HUES6 (cell line): ENCODE measurements at regions not wholly inside any gene's neighbourhood (a gene's known extent, or its start where the extent isn't known, plus 50 kb on each side); places are given as distances from the start of the nearest gene placed in this dataset.
A peak's percentile ranks its signal among the peaks of the same experiment; 100 is the strongest.
"Not testable (repeated sequence)": the region's sequence is repeated elsewhere in the genome, so short reads cannot be mapped to it uniquely, and the experiment has no call there.

ENCODE experiments used
- H3K27ac ChIP-seq: 2 replicates; pipeline ENCODE4 v1.7.0; 2013; ENCODE audit warnings: low read depth, mild to moderate bottlenecking, low read length, inconsistent platforms
- H3K27me3 ChIP-seq: 2 replicates; pipeline ENCODE4 v1.6.1; 2013; ENCODE audit warnings: low read length; ENCODE audit not compliant: control insufficient read depth, insufficient read depth
- H3K36me3 ChIP-seq: 2 replicates; pipeline ENCODE4 v1.6.1; 2013; ENCODE audit warnings: low read length; ENCODE audit not compliant: control insufficient read depth, insufficient read depth
- H3K4me1 ChIP-seq: 2 replicates; pipeline ENCODE4 v1.6.1; 2013; ENCODE audit warnings: low read length; ENCODE audit not compliant: control insufficient read depth, insufficient read depth
- H3K4me3 ChIP-seq: 2 replicates; pipeline ENCODE4 v1.5.1; 2013; ENCODE audit warnings: low read depth, low read length
- H3K9ac ChIP-seq: one replicate; pipeline ENCODE4 v1.6.1; 2013; ENCODE audit warnings: mild to moderate bottlenecking, low read length
- H3K9me3 ChIP-seq: 2 replicates; pipeline ENCODE4 v1.6.1; 2013; ENCODE audit warnings: low read depth, low read length; ENCODE audit not compliant: control insufficient read depth, insufficient read depth

DNA sequence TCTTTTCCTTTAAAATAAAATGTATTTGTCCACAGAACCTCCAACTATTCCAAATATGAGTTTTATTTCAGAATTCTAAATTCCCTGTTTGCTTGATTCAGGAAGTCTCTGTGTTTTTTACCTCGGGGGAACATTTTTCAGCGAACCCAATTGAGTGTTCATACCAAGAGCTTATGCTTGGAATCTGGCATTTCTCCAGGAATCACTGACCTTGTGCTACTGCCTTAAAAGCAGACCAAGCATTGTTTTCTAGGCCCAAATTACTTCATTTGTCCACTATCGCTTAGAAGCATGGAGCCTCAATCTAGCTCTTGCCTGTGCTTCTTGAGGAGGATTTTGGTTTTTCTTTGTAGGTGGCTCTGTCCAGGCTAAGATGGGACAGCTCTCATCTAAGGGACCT lies 59.4 kb downstream of the EBLN1 start:
- Histone ChIP-seq H3K36me3 (no peaks in the 10 kb centered on the region), H3K4me1 (peaks cover 8% of the 10 kb centered on the region; the same call in 1 of the 2 replicates), H3K9ac (no peak overlapping the region), H3K27me3 (no peaks in the 10 kb centered on the region), H3K9me3 (no peaks in the 10 kb centered on the region), H3K4me3 (no peak overlapping the region), H3K27ac (no peak overlapping the region)

- Histone ChIP-seq H3K36me3 (no peaks in the 10 kb centered on the region), H3K27me3 (no peaks in the 10 kb centered on the region), H3K9ac (no peak overlapping the region), H3K4me3 (no peak overlapping the region), H3K4me1 (peaks cover 8% of the 10 kb centered on the region; the same call in 1 of the 2 replicates), H3K9me3 (0 out of 2 replicates have a peak, but pooled peaks cover 2% of the 10 kb centered on the region), H3K27ac (no peak overlapping the region)
These were observed 61.1 kb downstream of the EBLN1 start for GRCh38 chr10:22156750-22157149.

DNA sequence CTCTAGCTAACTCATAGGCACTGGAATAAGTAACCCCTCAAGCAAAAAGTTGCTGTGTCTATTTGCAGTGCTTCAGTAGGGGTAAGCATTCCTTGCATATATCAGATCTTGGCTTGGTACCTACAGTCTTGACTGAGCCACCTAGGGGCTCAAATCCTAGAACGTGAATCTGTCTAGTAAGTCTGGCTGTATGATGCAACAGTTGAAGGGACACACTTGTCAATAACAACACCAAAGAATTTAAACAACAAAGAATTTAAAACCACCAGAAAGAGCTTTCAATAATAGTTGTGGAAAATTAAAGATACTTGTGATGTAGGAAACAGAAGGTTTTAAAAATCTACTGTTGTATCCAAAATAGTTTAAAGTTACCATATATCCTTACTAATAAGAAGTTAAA lies 65.4 kb downstream of the EBLN1 start:
- H3K36me3 ChIP-seq: no peaks in the 10 kb centered on the region
- peaks cover 14% of the 10 kb centered on the region; the same call in 1 of the 2 replicates for H3K9me3 ChIP-seq
- H3K27me3 ChIP-seq: no peaks in the 10 kb centered on the region
- no peak overlapping the region for H3K4me3 ChIP-seq
- no peak overlapping the region for H3K9ac ChIP-seq
- no peaks in the 10 kb centered on the region for H3K4me1 ChIP-seq
- H3K27ac ChIP-seq: no peak overlapping the region

DNA sequence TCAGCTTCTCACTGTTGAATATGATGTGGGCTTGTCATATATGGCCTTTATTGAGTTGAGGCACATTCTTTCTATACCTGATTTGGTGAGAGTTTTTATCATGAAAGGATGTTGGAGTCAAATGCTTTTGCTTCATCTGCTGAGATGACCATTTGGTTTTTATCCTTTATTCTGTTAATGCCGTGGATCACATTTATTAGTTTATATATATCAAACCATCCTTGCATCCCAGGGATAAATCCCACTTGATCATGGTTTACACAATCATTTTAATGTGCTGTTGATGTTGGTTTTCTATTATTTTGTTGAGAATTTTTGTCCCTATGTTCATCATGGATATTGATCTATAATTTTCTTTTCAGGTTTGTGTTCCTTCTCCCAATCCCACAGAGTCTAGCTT lies 67.0 kb downstream of the EBLN1 start:
- Histone ChIP-seq H3K27me3 (no peaks in the 10 kb centered on the region), H3K9ac (no peak overlapping the region), H3K4me3 (no peak overlapping the region), H3K36me3 (no peaks in the 10 kb centered on the region), H3K4me1 (no peaks in the 10 kb centered on the region), H3K9me3 (peaks cover 14% of the 10 kb centered on the region), H3K27ac (no peak overlapping the region)

GRCh38 chr10:22148961-22149360 lies 68.9 kb downstream of the EBLN1 start:
- H3K4me1 ChIP-seq: no peaks in the 10 kb centered on the region
- no peak overlapping the region for H3K4me3 ChIP-seq
- H3K27me3 ChIP-seq: no peaks in the 10 kb centered on the region
- no peaks in the 10 kb centered on the region for H3K36me3 ChIP-seq
- no peak overlapping the region for H3K27ac ChIP-seq
- H3K9ac ChIP-seq: no peak overlapping the region
- peaks cover 21% of the 10 kb centered on the region for H3K9me3 ChIP-seq

DNA sequence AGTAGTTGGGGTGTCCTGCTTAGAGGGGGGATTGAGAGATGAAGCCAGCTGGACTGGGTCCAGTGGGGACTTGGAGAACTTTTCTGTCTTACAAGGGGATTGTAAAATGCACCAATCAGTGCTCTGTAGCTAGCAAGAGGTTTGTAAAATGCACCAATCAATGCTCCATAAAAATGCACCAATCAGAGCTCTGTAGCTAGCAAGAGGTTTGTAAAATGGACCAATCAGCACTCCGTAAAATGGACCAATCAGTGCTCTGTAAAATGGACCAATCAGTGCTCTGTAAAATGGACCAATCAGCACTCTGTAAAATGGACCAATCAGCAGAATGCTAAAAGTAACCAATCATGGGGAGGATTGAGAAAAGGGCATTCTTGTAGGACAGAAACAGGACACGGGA lies 71.9 kb downstream of the EBLN1 start:
- H3K4me1 ChIP-seq, H3K4me3 ChIP-seq, H3K9ac ChIP-seq, H3K27me3 ChIP-seq, H3K36me3 ChIP-seq, H3K9me3 ChIP-seq, H3K27ac ChIP-seq: not testable (repeated sequence)

DNA sequence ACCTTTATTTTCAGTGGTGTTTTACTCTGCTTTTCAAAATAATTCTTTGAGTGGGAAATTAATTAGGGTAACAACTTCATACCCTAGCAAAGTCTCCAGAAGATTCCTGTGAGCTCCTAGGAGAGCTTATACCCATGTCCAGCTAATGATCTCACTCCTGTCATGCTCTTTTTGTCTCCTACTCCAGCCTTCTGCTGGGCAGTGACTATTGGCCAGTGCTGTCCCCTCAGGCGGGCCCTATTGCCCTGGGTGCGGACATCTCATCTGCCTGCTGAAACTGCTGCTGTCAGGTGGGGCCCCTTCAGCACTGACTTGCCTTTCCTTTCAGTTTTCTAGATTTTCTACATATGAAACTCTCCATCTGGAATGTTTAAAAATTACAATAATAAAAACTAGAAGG lies 80.3 kb downstream of the EBLN1 start:
- Histone ChIP-seq H3K9me3 (no peaks in the 10 kb centered on the region), H3K36me3 (no peaks in the 10 kb centered on the region), H3K4me3 (no peak overlapping the region), H3K27me3 (no peaks in the 10 kb centered on the region), H3K9ac (no peak overlapping the region), H3K27ac (no peak overlapping the region), H3K4me1 (peaks cover 4% of the 10 kb centered on the region; the same call in 1 of the 2 replicates)

DNA sequence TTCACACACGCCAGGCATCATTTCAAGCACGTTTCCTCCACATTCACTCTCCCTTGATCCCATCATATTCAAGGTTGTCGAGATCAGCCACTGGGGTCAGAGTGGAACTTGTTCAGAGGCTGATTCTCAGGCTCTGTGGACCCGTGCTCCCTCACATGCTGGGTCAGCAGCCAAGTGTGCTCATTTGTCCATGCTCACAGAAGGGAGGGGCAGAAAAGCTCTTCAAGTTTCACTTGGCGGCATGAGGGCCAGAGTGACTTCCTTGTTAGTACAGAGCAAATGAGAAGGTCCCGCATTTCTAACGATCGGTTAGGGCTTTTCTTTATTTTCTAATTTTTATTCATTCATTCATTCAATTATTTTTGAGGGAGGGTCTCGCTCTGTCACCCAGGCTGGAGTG lies 82.2 kb downstream of the EBLN1 start:
- Histone ChIP-seq H3K9ac (no peak overlapping the region), H3K9me3 (no peaks in the 10 kb centered on the region), H3K4me3 (no peak overlapping the region), H3K36me3 (no peaks in the 10 kb centered on the region), H3K27me3 (no peaks in the 10 kb centered on the region), H3K27ac (no peak overlapping the region), H3K4me1 (peaks cover 4% of the 10 kb centered on the region; the same call in 1 of the 2 replicates)

- Histone ChIP-seq H3K4me1 (peaks cover 4% of the 10 kb centered on the region; the same call in 1 of the 2 replicates), H3K9me3 (no peaks in the 10 kb centered on the region)
These were observed 83.8 kb downstream of the EBLN1 start for GRCh38 chr10:22133749-22134624.

DNA sequence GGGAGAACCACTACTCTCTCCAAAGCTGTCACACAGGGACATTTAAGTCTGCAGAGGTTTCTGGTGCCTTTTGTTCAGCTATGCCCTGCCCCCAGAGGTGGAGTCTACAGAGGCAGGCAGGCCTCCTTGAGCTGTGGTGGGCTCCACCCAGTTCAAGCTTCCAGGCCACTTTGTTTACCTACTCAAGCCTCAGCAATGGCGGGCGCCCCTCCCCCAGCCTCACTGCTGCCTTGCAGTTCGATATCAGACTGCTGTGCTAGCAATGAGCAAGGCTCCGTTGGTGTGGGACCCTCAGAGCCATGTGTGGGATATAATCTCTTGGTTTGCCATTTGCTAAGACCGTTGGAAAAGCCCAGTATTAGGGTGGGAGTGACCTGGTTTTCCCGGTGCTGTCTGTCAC lies 87.0 kb downstream of the EBLN1 start:
- H3K4me1 ChIP-seq, H3K27ac ChIP-seq, H3K9me3 ChIP-seq, H3K4me3 ChIP-seq, H3K36me3 ChIP-seq, H3K27me3 ChIP-seq, H3K9ac ChIP-seq: not testable (repeated sequence)

More at GRCh38 chr10:22133749-22134624, 83.8 kb downstream of the EBLN1 start:
- no peaks in the 10 kb centered on the region for H3K27me3 ChIP-seq
- H3K4me3 ChIP-seq: no peak overlapping the region
- H3K9ac ChIP-seq: no peak overlapping the region
- no peak overlapping the region for H3K27ac ChIP-seq
- H3K36me3 ChIP-seq: no peaks in the 10 kb centered on the region

DNA sequence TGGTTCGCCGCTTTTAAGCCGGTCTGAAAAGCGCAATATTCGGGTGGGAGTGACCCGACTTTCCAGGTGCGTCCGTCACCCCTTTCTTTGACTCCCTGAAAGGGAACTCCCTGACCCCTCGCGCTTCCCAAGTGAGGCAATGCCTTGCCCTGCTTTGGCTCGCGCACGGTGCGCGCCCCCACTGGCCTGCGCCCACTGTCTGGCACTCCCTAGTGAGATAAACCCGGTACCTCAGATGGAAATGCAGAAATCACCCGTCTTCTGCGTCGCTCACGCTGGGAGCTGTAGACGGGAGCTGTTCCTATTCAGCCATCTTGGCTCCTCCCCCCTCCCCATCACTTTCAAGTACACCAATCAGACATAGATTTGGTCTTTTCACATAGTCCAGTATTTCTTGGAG lies 88.2 kb downstream of the EBLN1 start:
- H3K4me3 ChIP-seq: peak overlapping the region; percentile 45
- H3K36me3 ChIP-seq, H3K9me3 ChIP-seq, H3K27ac ChIP-seq, H3K27me3 ChIP-seq, H3K4me1 ChIP-seq: not testable (repeated sequence)
- peak overlapping the region; percentile 64 for H3K9ac ChIP-seq
